ENCODE measurements at regions not wholly inside any gene's neighbourhood (a gene's known extent, or its start where the extent isn't known, plus 50 kb on each side); places are given as distances from the start of the nearest gene placed in this dataset.

- TF ChIP-seq CTCF (IDR thresholded peaks at IDR 0.05) = no peak
- TF ChIP-seq POLR2A (IDR thresholded peaks at IDR 0.05) = no peak
These were observed 133.7 kb upstream of the KLF14 start for GRCh38 chr7:130867581-130868136.
